ENCODE measurements at regions not wholly inside any gene's neighbourhood (a gene's known extent, or its start where the extent isn't known, plus 50 kb on each side); places are given as distances from the start of the nearest gene placed in this dataset.

GRCh38 chr3:103818800-103819199 lies 1384.0 kb downstream of the ZPLD1 start:
- no peak for DNase-seq (ENCODE audit: low read depth)
- no peak overlapping the region for H3K4me3 ChIP-seq (ENCODE audit: low read depth, low read length)
- TF ChIP-seq CTCF (IDR thresholded peaks at IDR 0.05; ENCODE audit: insufficient read depth, low read length), result no peak

- no peak overlapping the region for H3K4me3 ChIP-seq (ENCODE audit: low read depth, low read length)
- DNase-seq (ENCODE audit: low read depth), result no peak
- TF ChIP-seq CTCF (IDR thresholded peaks at IDR 0.05; ENCODE audit: insufficient read depth, low read length), result no peak
Observed at GRCh38 chr3:103825586-103825985, 1390.8 kb downstream of the ZPLD1 start.

GRCh38 chr3:103829723-103830326 lies 1395.0 kb downstream of the ZPLD1 start:
- no peak overlapping the region for H3K4me3 ChIP-seq (ENCODE audit: low read depth, low read length)
- no peak for TF ChIP-seq CTCF (IDR thresholded peaks at IDR 0.05; ENCODE audit: insufficient read depth, low read length)
- DNase-seq (ENCODE audit: low read depth), result no peak

GRCh38 chr3:103847081-103848062 lies 1412.6 kb downstream of the ZPLD1 start:
- DNase-seq (ENCODE audit: low read depth), result no peak
- TF ChIP-seq CTCF (IDR thresholded peaks at IDR 0.05; ENCODE audit: insufficient read depth, low read length), result no peak
- H3K4me3 ChIP-seq (ENCODE audit: low read depth, low read length), result no peak overlapping the region

GRCh38 chr3:103851793-103852192 lies 1417.0 kb downstream of the ZPLD1 start:
- DNase-seq (ENCODE audit: low read depth), result no peak
- H3K4me3 ChIP-seq (ENCODE audit: low read depth, low read length), result no peak overlapping the region
- TF ChIP-seq CTCF (IDR thresholded peaks at IDR 0.05; ENCODE audit: insufficient read depth, low read length), result no peak

GRCh38 chr3:103862415-103862814 lies 1427.6 kb downstream of the ZPLD1 start:
- TF ChIP-seq CTCF (IDR thresholded peaks at IDR 0.05; ENCODE audit: insufficient read depth, low read length), result no peak
- H3K4me3 ChIP-seq (ENCODE audit: low read depth, low read length), result no peak overlapping the region
- no peak for DNase-seq (ENCODE audit: low read depth)

Measured in fibroblast of the aortic adventitia (primary cell).